ENCODE measurements at regions not wholly inside any gene's neighbourhood (a gene's known extent, or its start where the extent isn't known, plus 50 kb on each side); places are given as distances from the start of the nearest gene placed in this dataset.

- ATAC-seq (no peak), DNase-seq (ENCODE audit: extremely low read depth in 1 of 4, low spot score in 3 of 4) (no peak), FAIRE-seq (no peak)
- Histone ChIP-seq H3K27ac (ENCODE audit: extremely low read depth, low read depth, low read length) (no peak overlapping the region), H3K4me3 (no peak overlapping the region), H3K27me3 (ENCODE audit: control insufficient read depth in 2 of 2, insufficient read depth in 2 of 2, low read length in 2 of 2) (no peaks in the 10 kb centered on the region), H3K9me3 (replicated peaks; ENCODE audit: control insufficient read depth, insufficient read depth, low read depth, low read length) (no peaks in the 10 kb centered on the region), H4K20me1 (replicated peaks; ENCODE audit: control insufficient read depth, insufficient read depth, low read length) (no peaks in the 10 kb centered on the region), H3K36me3 (ENCODE audit: control insufficient read depth, insufficient read depth, low read length) (no peaks in the 10 kb centered on the region), H3K79me2 (ENCODE audit: control insufficient read depth, insufficient read depth, low read length) (no peaks in the 10 kb centered on the region), H3K9ac (ENCODE audit: insufficient read depth in 1 of 2, low read depth in 2 of 2, low read length in 2 of 2) (no peak overlapping the region), H3K9me1 (ENCODE audit: control insufficient read depth, insufficient read depth, low read length) (no peaks in the 10 kb centered on the region), H3K4me2 (ENCODE audit: insufficient read depth, low read length) (no peak overlapping the region), H3K4me1 (replicated peaks in 1 of 2; ENCODE audit: control insufficient read depth in 2 of 2, insufficient read depth in 2 of 2, low read length in 2 of 2) (no peaks in the 10 kb centered on the region), H2AFZ (ENCODE audit: low read depth, low read length) (no peak overlapping the region)
- intact Hi-C loops (cut with micrococcal nuclease): no loop called here
- TF ChIP-seq SIN3B (IDR thresholded peaks at IDR 0.05; ENCODE audit: low read depth): no peak
- TF ChIP-seq DNMT1 (IDR thresholded peaks at IDR 0.05): no peak
- TF ChIP-seq KDM5B (IDR thresholded peaks at IDR 0.05; ENCODE audit: insufficient replicate concordance, low read depth, low read length): no peak
- TF ChIP-seq NFYB (IDR thresholded peaks at IDR 0.05; ENCODE audit: extremely low read depth, insufficient read length): no peak
- no peak for TF ChIP-seq CHCHD3 (CRISPR knock-in tag; IDR thresholded peaks at IDR 0.05)
- TF ChIP-seq MEIS2 (IDR thresholded peaks at IDR 0.05; ENCODE audit: partially characterized antibody): no peak
- TF ChIP-seq MIER1 (IDR thresholded peaks at IDR 0.05; ENCODE audit: low read depth): no peak
- TF ChIP-seq ARHGAP35 (IDR thresholded peaks at IDR 0.05; ENCODE audit: partially characterized antibody): no peak
- TF ChIP-seq ZNF717 (CRISPR knock-in tag; IDR thresholded peaks at IDR 0.05): no peak
- no peak for TF ChIP-seq RBM39 (optimal IDR thresholded peaks at IDR 0.05; ENCODE audit: low read depth, low read length)
- TF ChIP-seq NFRKB (IDR thresholded peaks at IDR 0.05; ENCODE audit: low read depth): no peak
- no peak for TF ChIP-seq TFE3 (CRISPR knock-in tag; IDR thresholded peaks at IDR 0.05)
- no peak for TF ChIP-seq FOXP4 (CRISPR knock-in tag; IDR thresholded peaks at IDR 0.05; ENCODE audit: borderline replicate concordance)
- TF ChIP-seq DIDO1 (tag; IDR thresholded peaks at IDR 0.05; ENCODE audit: low read depth): no peak
- TF ChIP-seq ZNF23 (CRISPR knock-in tag; IDR thresholded peaks at IDR 0.05): no peak
- no peak for TF ChIP-seq TEAD2 (tag; IDR thresholded peaks at IDR 0.05)
- no peak for TF ChIP-seq BMI1 (IDR thresholded peaks at IDR 0.05; ENCODE audit: low read length)
- TF ChIP-seq SP1 (CRISPR knock-in tag; IDR thresholded peaks at IDR 0.05): no peak
- POLR2A ChIA-PET: no interaction called here
- no TSS peak for BruUV-seq (replicated peaks)
- 0% methylated on average over 5 of the region's 5 CpGs for WGBS (ENCODE audit: insufficient coverage, low coverage, missing lambda C conversion rate)
- in situ Hi-C loops (cut with MboI): no loop called here
- CTCF ChIA-PET (ENCODE audit: low intra/inter-chr PET ratio): no interaction called here
These were observed 641.0 kb upstream of the PITX2 start for GRCh38 chr4:111263836-111264235.
